K562 (cell line): ENCODE measurements at regions not wholly inside any gene's neighbourhood (a gene's known extent, or its start where the extent isn't known, plus 50 kb on each side); places are given as distances from the start of the nearest gene placed in this dataset.

ENCODE experiments used
- ATAC-seq: fragments of 200-7000 bp; cut with Tn5 transposase; 3 replicates; pipeline ENCODE4 v1.9.1; 2020; ENCODE audit warnings: moderate library complexity
- BruUV-seq: library from RNA; stranded (reverse); fragments of 400-500 nt; replicated peaks from 2 replicates; lab custom pipeline; 2021; lab: Mats Ljungman, UMichigan
- CTCF ChIA-PET: fragments of 300-600 bp; formaldehyde crosslinking; extraction: SDS; loops from one replicate; lab custom pipeline; 2021; ENCODE audit warnings: low intra/inter-chr PET ratio; lab: Yijun Ruan, JAX
- POLR2A ChIA-PET: fragments of 300-600, 350-650 bp; sonication (Branson Sonifier 250); formaldehyde crosslinking; extraction: SDS; loops from one replicate; lab custom pipeline; 2021; ENCODE audit warnings: antibody characterized with exemption, inconsistent platforms; lab: Yijun Ruan, JAX
- DNase-seq, 4 experiments: peaks; one replicate each; pipeline versions ENCODE4 v3.0.0 to v3.0.0-alpha.2; 2011 to 2018; ENCODE audit warnings: low spot score in 3 of 4, mixed read lengths in 3 of 4; ENCODE audit errors: extremely low read depth in 1 of 4
- FAIRE-seq: peaks from 2 replicates; lab custom pipeline; 2011; peaks lifted over from hg19 to GRCh38; lab: Jason Lieb, UNC
- H2AFZ ChIP-seq: 2 replicates; pipeline ENCODE4 v1.6.0; 2011; ENCODE audit warnings: low read depth, low read length, control low read depth, inconsistent platforms
- H3K27ac ChIP-seq: fragments of 200-600 bp; 3 replicates; pipeline ENCODE4 v1.8.0; 2011; ENCODE audit warnings: low read depth, mild to moderate bottlenecking, control low read depth, inconsistent platforms, low read length, moderate library complexity, mixed read lengths; ENCODE audit errors: extremely low read depth
- H3K27me3 ChIP-seq, 2 experiments: fragments of 300-600 bp in 1 of 2; 2 replicates in 1 of 2; 3 replicates in 1 of 2; pipeline versions ENCODE4 v1.6.0 to v1.8.0; 2011; ENCODE audit warnings: inconsistent platforms in 2 of 2, low read length in 2 of 2, mild to moderate bottlenecking in 1 of 2, mixed read lengths in 1 of 2, moderate library complexity in 1 of 2; ENCODE audit not compliant: control insufficient read depth in 2 of 2, insufficient read depth in 2 of 2
- H3K36me3 ChIP-seq: fragments of 300-600 bp; 3 replicates; pipeline ENCODE4 v1.8.0; 2011; ENCODE audit warnings: mild to moderate bottlenecking, low read length, inconsistent platforms; ENCODE audit not compliant: control insufficient read depth, insufficient read depth
- H3K4me1 ChIP-seq, 2 experiments: fragments of 200-600 bp in 1 of 2; replicated peaks in 1 of 2; 2 replicates in 1 of 2; 3 replicates in 1 of 2; pipeline versions ENCODE4 v1.5.1 to v1.8.0; 2011; ENCODE audit warnings: inconsistent platforms in 2 of 2, low read length in 2 of 2, mild to moderate bottlenecking in 1 of 2, mixed read lengths in 1 of 2, moderate library complexity in 1 of 2; ENCODE audit not compliant: control insufficient read depth in 2 of 2, insufficient read depth in 2 of 2
- H3K4me2 ChIP-seq: 2 replicates; pipeline ENCODE4 v1.6.1; 2011; ENCODE audit warnings: low read length, control low read depth, inconsistent platforms, mixed read lengths; ENCODE audit not compliant: insufficient read depth
- H3K4me3 ChIP-seq: fragments of 200-600 bp; sonication (generic), shearing (Covaris generic); 2 replicates; pipeline ENCODE4 v1.5.1; 2016; ENCODE audit warnings: control low read depth, inconsistent platforms
- H3K79me2 ChIP-seq: fragments of 200-600 bp; 3 replicates; pipeline ENCODE4 v1.8.0; 2011; ENCODE audit warnings: low read length, inconsistent platforms; ENCODE audit not compliant: control insufficient read depth, insufficient read depth
- H3K9ac ChIP-seq, 2 experiments: 2 replicates each; pipeline versions ENCODE4 v1.6.0 to v1.6.1; 2011; ENCODE audit warnings: low read depth in 2 of 2, low read length in 2 of 2, control low read depth in 1 of 2, inconsistent platforms in 1 of 2, mild to moderate bottlenecking in 1 of 2, mixed read lengths in 1 of 2; ENCODE audit not compliant: insufficient read depth in 1 of 2
- H3K9me1 ChIP-seq: one replicate; pipeline ENCODE4 v1.6.0; 2011; ENCODE audit warnings: inconsistent platforms, mild to moderate bottlenecking, low read length, moderate library complexity; ENCODE audit not compliant: control insufficient read depth, insufficient read depth
- H3K9me3 ChIP-seq: replicated peaks from 2 replicates; pipeline ENCODE4 v1.5.1; 2011; ENCODE audit warnings: low read depth, low read length, inconsistent platforms; ENCODE audit not compliant: control insufficient read depth, insufficient read depth
- H4K20me1 ChIP-seq: replicated peaks from 2 replicates; pipeline ENCODE4 v1.6.1; 2011; ENCODE audit warnings: low read length, inconsistent platforms, mixed read lengths; ENCODE audit not compliant: control insufficient read depth, insufficient read depth
- ASH1L ChIP-seq: fragments of 450-650 bp; IDR thresholded peaks from 2 replicates; pipeline ENCODE4 v1.6.1; 2018; ENCODE audit warnings: borderline replicate concordance, mild to moderate bottlenecking, low read depth; ENCODE audit not compliant: partially characterized antibody
- KAT7 ChIP-seq: sonication (generic); formaldehyde crosslinking; IDR thresholded peaks from 2 replicates; pipeline ENCODE4 v1.8.0; 2022; ENCODE audit warnings: missing genetic modification reagents, mild to moderate bottlenecking, borderline replicate concordance
- MAFK ChIP-seq: IDR thresholded peaks from 2 replicates; pipeline ENCODE4 v1.6.1; 2011; ENCODE audit warnings: low read length, improper control_type of control experiment
- RBM17 ChIP-seq: fragments of 200-400 bp; formaldehyde crosslinking; IDR thresholded peaks from 2 replicates; pipeline ENCODE4 v1.6.1; 2017; ENCODE audit warnings: low read depth, mild to moderate bottlenecking, low read length, borderline replicate concordance
- RBM39 ChIP-seq: fragments of 200-400 bp; formaldehyde crosslinking; optimal IDR thresholded peaks from 2 replicates; pipeline ENCODE3; 2018; ENCODE audit warnings: low read depth, low read length
- RHOXF2B ChIP-seq: fragments of 250-450 bp; sonication (Bioruptor Pico); conservative IDR thresholded peaks from 2 replicates; pipeline ENCODE4 v1.5.1; 2021
- SMAD2 ChIP-seq: fragments of 150-350 bp; IDR thresholded peaks from 2 replicates; pipeline ENCODE4 v1.6.1; 2014; ENCODE audit warnings: low read depth, mild to moderate bottlenecking, low read length
- THRA ChIP-seq: fragments of 450-650 bp; IDR thresholded peaks from 2 replicates; pipeline ENCODE4 v1.6.1; 2017; ENCODE audit warnings: mild to moderate bottlenecking, moderate library complexity
- WHSC1 ChIP-seq: IDR thresholded peaks from one replicate; pipeline ENCODE4 v1.6.1; 2012; ENCODE audit warnings: low read length, control low read depth, inconsistent platforms
- ZBTB1 ChIP-seq: sonication (generic); formaldehyde crosslinking; IDR thresholded peaks from 2 replicates; pipeline ENCODE4 v1.8.1; 2023; ENCODE audit warnings: missing genetic modification reagents, low read depth, mild to moderate bottlenecking, borderline replicate concordance
- ZNF232 ChIP-seq: sonication (generic); formaldehyde crosslinking; IDR thresholded peaks from 2 replicates; pipeline ENCODE4 v1.8.0; 2022; ENCODE audit warnings: mild to moderate bottlenecking, missing genetic modification reagents
- ZNF239 ChIP-seq: fragments of 250-450 bp; sonication (Bioruptor Pico); IDR thresholded peaks from 2 replicates; pipeline ENCODE4 v1.4.0; 2020; ENCODE audit warnings: mild to moderate bottlenecking
- ZNF77 ChIP-seq: fragments of 250-450 bp; sonication (Bioruptor Pico); IDR thresholded peaks from 2 replicates; pipeline ENCODE4 v1.5.0; 2020
- WGBS: fragments of 100-300 bp; shearing (Covaris generic); methylation state at CpG from one replicate; pipeline ENCODE4 v1.1.6; 2016; ENCODE audit warnings: low coverage, mixed read lengths; ENCODE audit not compliant: insufficient coverage; ENCODE audit errors: missing lambda C conversion rate; 5-methylcytosine and 5-hydroxymethylcytosine counted together
- in situ Hi-C: fragments of 300-500 bp; cut with MboI; formaldehyde crosslinking; loops from 4 replicates; pipeline ENCODE4 v1.15.0; 2018; ENCODE audit warnings: inconsistent platforms, mixed read lengths
- intact Hi-C: fragments of 100-400 bp; cut with micrococcal nuclease; formaldehyde crosslinking; loops from 2 replicates; pipeline ENCODE4 v1.14.2; 2022
- TF ChIP-seq, protein P1 (sequence below), 2 experiments: fragments of 450-650 bp in 1 of 2; sonication (generic) in 1 of 2; formaldehyde crosslinking in 1 of 2; IDR thresholded peaks in 1 of 2; conservative IDR thresholded peaks in 1 of 2; 2 replicates each; pipeline versions ENCODE4 v1.6.1 to v1.8.1; 2016 to 2023; ENCODE audit warnings: mild to moderate bottlenecking in 2 of 2, moderate library complexity in 2 of 2, inconsistent platforms in 1 of 2, missing genetic modification reagents in 1 of 2

DNA sequence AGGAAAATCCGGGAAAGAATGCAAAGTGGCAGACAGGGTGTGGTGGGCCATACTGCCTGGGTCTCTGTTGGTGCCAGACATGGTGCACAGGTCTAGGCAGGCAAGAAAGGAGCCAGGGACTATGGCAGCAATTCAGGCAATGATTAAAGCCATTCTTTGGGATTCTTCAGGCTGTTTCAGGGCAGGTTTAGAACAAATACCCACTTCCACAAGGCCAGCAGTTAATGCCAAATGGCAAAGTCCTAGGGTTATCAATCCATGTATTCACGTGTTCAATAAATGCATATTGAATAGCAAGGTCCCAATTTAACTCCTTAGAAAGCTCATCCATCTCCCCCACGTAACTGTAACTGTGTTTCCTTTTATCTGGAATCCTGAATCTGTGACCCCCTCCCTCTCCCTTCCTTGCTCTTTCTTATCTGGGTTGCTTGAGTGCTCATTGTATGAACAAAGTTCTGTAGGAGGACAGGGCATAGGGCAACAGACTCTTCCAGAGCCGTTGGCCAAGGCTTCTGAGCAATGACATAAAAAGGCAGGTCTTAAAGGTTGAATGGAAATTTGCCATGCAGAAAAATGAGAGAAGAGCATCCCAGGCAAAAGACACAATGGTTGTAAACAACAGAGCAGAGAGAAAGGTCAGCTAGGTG is 146.8 kb upstream of the KLHL29 start:
- in situ Hi-C loops: no loop called here
- DNase-seq (no peak), FAIRE-seq (no peak), ATAC-seq (no peak)
- Histone ChIP-seq H3K4me2 (no peak overlapping the region), H3K79me2 (no peaks in the 10 kb centered on the region), H3K36me3 (no peaks in the 10 kb centered on the region), H3K9ac (no peak overlapping the region), H3K9me3 (no peaks in the 10 kb centered on the region), H2AFZ (no peak overlapping the region), H4K20me1 (no peaks in the 10 kb centered on the region), H3K4me1 (no peaks in the 10 kb centered on the region), H3K4me3 (no peak overlapping the region), H3K9me1 (no peaks in the 10 kb centered on the region), H3K27ac (no peak overlapping the region), H3K27me3 (no peaks in the 10 kb centered on the region)
- ChIA-PET POLR2A (no interaction called here), CTCF (no interaction called here)
- no TSS peak for BruUV-seq
- TF ChIP-seq KAT7 (CRISPR knock-in tag) (no peak), RHOXF2B (CRISPR knock-in tag) (no peak), RBM17 (no peak), ZNF232 (CRISPR knock-in tag) (no peak), ZBTB1 (CRISPR knock-in tag) (no peak), WHSC1 (no peak), ZNF77 (CRISPR knock-in tag) (no peak), SMAD2 (no peak), ASH1L (no peak), MAFK (no peak), THRA (no peak), ZNF239 (CRISPR knock-in tag) (no peak), RBM39 (no peak)
- TF ChIP-seq, protein P1, sequence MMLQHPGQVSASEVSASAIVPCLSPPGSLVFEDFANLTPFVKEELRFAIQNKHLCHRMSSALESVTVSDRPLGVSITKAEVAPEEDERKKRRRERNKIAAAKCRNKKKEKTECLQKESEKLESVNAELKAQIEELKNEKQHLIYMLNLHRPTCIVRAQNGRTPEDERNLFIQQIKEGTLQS (IDR thresholded peaks at IDR 0.05): no peak
- TF ChIP-seq, protein P1 (CRISPR knock-in tag; conservative IDR thresholded peaks at IDR 0.05): no peak
- 0% methylated on average over 4 of the region's 4 CpGs for WGBS
- intact Hi-C loops: no loop called here
